NB4 (cell line): ENCODE measurements at regions not wholly inside any gene's neighbourhood (a gene's known extent, or its start where the extent isn't known, plus 50 kb on each side); places are given as distances from the start of the nearest gene placed in this dataset.

Source experiments
- POLR2A ChIP-seq: IDR thresholded peaks from 2 replicates; pipeline ENCODE4 v1.6.1; 2011; ENCODE audit warnings: mild to moderate bottlenecking; ENCODE audit not compliant: insufficient read length; ENCODE audit errors: extremely low read depth
- TF ChIP-seq, protein P1 (sequence below): IDR thresholded peaks from one replicate; pipeline ENCODE4 v1.5.1; 2012; ENCODE audit warnings: low read depth, low read length

DNA sequence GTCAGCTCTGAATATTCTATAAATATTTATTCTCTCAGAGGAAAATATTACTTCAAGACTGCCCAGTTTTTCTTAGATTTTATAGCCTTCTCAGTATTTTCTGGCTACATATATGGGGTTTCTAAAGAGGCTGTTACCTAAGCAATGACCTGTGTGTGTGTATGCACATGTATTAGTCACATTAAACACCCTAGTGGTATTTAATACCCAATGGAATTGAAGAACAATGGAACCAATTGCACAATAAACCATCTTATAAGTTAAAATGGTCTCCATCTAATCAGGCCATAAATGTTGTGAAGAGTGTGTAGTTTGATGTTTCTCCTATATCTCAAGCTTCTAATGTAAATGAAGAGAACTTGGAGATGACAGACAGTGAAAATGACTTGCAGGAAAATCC is 450.0 kb downstream of the SPATA31D1 start:
- no peak for TF ChIP-seq POLR2A
- TF ChIP-seq, protein P1, sequence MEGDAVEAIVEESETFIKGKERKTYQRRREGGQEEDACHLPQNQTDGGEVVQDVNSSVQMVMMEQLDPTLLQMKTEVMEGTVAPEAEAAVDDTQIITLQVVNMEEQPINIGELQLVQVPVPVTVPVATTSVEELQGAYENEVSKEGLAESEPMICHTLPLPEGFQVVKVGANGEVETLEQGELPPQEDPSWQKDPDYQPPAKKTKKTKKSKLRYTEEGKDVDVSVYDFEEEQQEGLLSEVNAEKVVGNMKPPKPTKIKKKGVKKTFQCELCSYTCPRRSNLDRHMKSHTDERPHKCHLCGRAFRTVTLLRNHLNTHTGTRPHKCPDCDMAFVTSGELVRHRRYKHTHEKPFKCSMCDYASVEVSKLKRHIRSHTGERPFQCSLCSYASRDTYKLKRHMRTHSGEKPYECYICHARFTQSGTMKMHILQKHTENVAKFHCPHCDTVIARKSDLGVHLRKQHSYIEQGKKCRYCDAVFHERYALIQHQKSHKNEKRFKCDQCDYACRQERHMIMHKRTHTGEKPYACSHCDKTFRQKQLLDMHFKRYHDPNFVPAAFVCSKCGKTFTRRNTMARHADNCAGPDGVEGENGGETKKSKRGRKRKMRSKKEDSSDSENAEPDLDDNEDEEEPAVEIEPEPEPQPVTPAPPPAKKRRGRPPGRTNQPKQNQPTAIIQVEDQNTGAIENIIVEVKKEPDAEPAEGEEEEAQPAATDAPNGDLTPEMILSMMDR = no peak
